ENCODE measurements at regions not wholly inside any gene's neighbourhood (a gene's known extent, or its start where the extent isn't known, plus 50 kb on each side); places are given as distances from the start of the nearest gene placed in this dataset.

GRCh38 chr15:27702581-27702980 is 396.5 kb downstream of the OCA2 start:
- no peak for DNase-seq (ENCODE audit: extremely low read depth, low read depth)

- DNase-seq (ENCODE audit: extremely low read depth, low read depth), result no peak
Observed at GRCh38 chr15:27701956-27702355, 397.2 kb downstream of the OCA2 start.

DNA sequence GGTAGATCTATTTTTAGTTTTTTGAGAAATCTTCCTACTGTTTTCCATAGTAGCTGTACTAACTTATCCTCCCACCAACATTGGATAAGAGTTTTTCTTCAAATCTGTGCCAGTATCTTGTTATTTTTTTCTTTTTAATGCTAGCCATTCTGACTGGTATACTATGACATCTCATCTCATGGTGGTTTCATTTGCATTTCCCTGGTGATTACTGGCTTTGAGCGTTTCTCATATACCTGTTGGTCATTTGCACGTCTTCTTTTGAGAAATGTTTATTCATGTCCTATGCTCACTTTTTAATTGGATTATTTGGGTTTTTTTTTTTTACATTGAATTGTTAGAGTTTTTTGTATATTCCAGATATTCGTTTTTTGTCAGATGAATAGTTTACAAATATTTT is 398.1 kb downstream of the OCA2 start:
- DNase-seq (ENCODE audit: extremely low read depth, low read depth), result no peak

GRCh38 chr15:27699699-27700098 is 399.4 kb downstream of the OCA2 start:
- DNase-seq (ENCODE audit: extremely low read depth, low read depth), result no peak

DNA sequence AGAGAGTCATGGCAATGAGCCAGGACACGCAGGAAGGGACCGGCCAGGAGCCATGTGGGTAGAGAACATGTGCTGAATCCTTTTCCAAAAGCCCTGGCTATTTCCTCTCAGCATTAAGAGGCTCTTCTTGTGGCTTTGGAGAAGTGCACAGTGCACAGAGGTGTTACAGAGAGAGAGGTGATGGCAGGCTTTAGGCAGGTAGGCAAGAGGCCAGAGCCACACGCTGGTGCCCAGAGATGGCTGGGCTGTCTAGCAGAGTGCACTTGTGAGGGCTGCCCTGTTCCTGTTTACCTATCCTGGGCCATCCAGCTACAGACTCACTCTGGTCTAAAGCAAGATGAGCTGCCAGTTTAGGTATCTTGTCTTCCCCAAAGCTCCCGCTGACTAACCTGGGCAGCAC is 402.6 kb downstream of the OCA2 start:
- no peak for DNase-seq (ENCODE audit: extremely low read depth, low read depth)

- DNase-seq (ENCODE audit: extremely low read depth, low read depth), result no peak
Observed at GRCh38 chr15:27695726-27696125, 403.4 kb downstream of the OCA2 start.

DNA sequence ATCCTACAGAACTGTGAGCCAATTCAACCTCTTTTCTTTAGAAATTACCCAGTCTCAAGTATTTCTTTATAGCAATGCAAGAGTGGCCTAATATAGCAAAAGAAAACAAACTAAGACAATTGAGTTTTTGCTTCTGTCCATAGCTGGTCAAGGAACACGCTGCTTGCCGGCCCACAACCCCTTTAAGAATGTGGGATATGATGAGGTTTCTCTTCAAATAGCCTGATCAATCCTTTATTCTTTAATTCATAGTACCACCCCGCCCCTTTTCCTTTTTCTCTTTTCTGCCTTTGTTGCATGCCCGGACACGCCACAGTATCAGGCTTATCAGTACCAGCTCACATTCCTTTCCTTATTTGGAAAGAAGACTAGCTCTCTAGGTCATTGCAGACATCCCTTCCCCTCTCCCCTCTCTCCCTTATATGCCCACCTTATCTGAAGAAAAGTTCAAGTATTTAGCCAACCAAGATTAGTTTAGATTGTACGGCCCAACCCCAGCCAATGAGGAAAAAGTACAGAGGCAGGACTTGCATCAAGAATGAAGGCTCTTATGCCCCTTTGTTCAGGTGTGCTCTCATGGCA is 404.5 kb downstream of the OCA2 start:
- DNase-seq (ENCODE audit: extremely low read depth, low read depth), result no peak

GRCh38 chr15:27693280-27693679 is 405.8 kb downstream of the OCA2 start:
- no peak for DNase-seq (ENCODE audit: extremely low read depth, low read depth)

GRCh38 chr15:27692438-27692837 is 406.7 kb downstream of the OCA2 start:
- no peak for DNase-seq (ENCODE audit: extremely low read depth, low read depth)

DNA sequence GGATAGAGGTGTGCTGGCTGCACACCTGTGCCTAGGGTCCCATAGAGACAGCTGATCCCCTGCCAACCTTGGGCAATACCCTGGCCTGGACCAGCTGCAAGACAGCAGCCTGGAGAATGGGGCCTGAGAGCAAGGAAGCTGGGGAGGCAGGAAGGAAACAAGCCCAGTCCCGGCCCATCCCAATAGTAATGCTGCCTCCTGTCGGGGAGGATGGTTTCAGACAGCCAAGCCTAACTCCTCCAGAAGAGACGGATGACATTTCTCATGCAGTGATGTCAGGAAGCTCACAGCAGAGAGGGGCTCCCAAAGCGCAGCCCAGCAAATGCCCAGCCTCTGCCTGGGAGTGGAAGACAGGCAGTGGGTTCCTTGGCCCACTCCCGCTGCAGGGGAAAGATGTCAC is 408.8 kb downstream of the OCA2 start:
- no peak for DNase-seq (ENCODE audit: extremely low read depth, low read depth)

DNA sequence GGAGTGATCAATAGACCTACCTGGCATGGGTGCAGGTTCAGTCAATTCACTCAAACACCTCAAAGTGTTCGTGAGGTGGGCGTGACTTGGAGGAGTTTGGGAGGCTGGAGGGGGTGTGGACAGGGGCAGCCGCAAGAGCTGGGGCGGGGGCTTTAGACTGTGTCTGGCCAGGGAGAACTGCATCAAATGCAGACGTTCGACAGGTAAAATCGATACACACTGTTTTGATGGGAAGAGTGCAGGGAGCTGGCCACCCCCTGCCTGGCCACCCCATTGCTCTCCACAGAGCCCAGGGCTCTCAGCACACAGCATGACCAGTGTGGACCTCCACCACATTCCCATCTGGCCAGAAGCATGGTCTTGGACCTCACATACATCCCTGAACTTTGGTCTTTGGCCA is 412.1 kb downstream of the OCA2 start:
- DNase-seq (ENCODE audit: extremely low read depth, low read depth), result no peak

GRCh38 chr15:27686369-27686768 is 412.7 kb downstream of the OCA2 start:
- no peak for DNase-seq (ENCODE audit: extremely low read depth, low read depth)

DNA sequence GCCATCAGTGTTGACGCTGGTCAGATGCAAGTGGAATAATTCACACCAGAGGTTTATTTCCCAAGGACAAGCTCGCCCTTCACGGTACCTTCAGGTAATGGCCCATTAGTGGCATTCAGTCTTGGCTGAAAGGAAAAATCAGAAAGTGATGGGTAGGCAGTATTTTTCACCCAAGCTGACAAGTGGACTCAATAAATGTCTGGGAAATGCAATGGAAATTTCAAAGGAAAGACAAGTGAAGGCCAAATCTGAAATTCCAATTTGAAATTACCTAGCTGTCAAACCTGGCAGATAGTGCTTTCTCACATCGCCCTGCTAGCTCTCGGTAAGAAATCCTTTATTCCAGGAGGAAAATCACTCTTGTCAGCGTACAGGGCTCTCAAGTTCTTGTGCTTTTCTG is 413.5 kb downstream of the OCA2 start:
- DNase-seq (ENCODE audit: extremely low read depth, low read depth), result no peak

DNA sequence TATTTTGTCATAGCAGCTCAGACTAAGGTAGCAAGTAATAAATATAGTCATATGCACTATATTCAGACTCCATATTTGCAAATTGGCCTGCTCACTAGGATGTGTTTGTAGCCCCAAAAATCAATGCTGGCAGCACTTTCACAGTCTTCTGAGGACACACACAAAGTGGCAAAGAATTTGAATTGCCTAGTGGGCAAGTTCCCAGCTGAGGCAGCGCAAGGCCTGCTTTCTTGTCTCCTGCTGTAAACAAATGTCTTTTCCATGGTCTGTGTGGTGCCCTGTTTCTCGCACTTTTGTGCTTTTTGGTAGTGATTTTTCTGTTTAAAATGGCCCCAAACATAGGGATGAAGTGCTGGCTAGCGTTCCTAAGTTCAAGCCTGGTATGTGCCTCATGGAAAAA is 416.0 kb downstream of the OCA2 start:
- DNase-seq (ENCODE audit: extremely low read depth, low read depth), result no peak

DNA sequence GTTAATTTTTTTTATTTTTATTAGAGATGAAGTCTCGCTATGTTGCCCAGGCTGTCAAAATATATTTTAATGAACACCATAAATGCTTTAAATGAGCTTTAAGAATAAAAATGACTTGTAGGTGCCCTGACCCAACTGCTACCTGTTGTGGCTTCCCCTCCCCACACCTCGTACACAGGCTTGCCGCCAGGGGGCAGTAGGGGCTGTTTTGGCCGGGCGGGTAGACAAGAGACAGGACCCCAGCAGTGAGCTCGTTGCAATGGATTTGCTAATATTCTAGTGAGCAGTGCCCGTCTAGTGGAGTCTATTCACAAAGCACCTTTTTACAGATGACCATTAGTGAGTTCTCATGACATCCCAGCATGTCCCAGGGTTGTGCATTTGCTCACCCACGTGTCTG is 418.1 kb downstream of the OCA2 start:
- no peak for DNase-seq (ENCODE audit: extremely low read depth, low read depth)

GRCh38 chr15:27679731-27680471 is 419.2 kb downstream of the OCA2 start:
- no peak for DNase-seq (ENCODE audit: extremely low read depth, low read depth)

GRCh38 chr15:27679203-27679602 is 419.9 kb downstream of the OCA2 start:
- no peak for DNase-seq (ENCODE audit: extremely low read depth, low read depth)

DNA sequence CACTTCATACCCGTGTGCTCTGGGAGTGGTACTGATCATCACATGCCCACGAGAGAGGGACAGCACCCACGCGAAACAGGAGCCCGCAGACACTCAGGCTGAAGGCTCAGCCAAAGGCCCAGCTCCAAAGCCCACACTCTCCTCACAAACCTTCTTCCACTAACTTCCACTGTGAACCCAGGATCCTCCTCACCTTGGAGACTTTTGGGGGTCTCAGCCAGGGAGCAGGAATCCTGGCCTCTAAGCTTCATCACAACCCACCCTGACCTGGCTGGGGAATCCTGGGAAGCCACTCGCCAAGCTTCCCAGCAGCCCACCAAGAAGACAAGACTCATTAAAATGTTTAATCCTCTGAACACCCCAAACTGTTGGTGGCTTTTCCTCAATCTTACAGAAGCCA is 421.2 kb downstream of the OCA2 start:
- DNase-seq (ENCODE audit: extremely low read depth, low read depth), result no peak

GRCh38 chr15:27676647-27677046 is 422.5 kb downstream of the OCA2 start:
- DNase-seq (ENCODE audit: extremely low read depth, low read depth), result no peak

DNA sequence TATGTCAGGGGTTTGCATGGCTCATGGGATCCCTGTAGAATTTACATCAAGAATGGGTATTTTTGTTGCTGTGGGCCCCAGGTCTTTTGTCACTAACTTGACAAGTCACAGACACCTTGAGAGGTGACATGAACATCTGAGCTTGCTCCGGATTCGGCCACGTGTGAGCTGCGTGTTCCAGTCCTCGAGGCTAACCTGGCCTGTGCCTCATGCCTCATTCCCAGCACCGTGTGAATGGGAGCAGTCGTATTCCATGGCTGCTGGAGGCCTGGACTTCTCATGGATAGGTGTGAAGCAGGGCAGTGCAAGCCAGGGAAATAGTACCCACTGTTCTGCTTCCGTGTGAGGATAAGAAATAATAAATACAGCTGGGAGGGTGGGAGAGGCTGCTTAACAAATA is 423.5 kb downstream of the OCA2 start:
- DNase-seq (ENCODE audit: extremely low read depth, low read depth), result no peak

DNA sequence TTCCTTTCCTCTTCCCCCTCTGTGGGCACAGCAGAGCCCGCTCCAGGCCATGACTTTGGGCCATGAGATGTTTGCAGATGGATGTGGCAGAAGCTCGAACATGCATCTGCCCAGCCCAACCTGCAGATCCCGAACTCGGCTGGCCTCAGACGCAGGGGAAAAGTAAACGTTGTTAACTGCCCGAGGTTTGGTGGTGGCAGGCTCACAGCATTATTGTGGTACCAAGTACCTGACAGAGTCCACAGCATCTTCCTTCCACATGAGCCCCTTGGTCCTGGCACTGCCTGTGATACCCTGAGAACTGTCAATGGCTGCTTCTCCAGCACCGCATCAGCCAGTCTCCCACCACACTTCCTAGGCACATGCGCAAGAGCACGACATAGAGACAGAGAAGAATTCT is 424.3 kb downstream of the OCA2 start:
- no peak for DNase-seq (ENCODE audit: extremely low read depth, low read depth)

- no peak for DNase-seq (ENCODE audit: extremely low read depth, low read depth)
Observed at GRCh38 chr15:27673766-27674445, 425.2 kb downstream of the OCA2 start.
